NCI-H510A treated with DMSO at 0.1 percent for 48 hours (cell line): ENCODE measurements at regions not wholly inside any gene's neighbourhood (a gene's known extent, or its start where the extent isn't known, plus 50 kb on each side); places are given as distances from the start of the nearest gene placed in this dataset.

Experiments used
- DNase-seq: peaks from one replicate; lab custom pipeline; 2025; lab: John Stamatoyannopoulos, UW

DNA sequence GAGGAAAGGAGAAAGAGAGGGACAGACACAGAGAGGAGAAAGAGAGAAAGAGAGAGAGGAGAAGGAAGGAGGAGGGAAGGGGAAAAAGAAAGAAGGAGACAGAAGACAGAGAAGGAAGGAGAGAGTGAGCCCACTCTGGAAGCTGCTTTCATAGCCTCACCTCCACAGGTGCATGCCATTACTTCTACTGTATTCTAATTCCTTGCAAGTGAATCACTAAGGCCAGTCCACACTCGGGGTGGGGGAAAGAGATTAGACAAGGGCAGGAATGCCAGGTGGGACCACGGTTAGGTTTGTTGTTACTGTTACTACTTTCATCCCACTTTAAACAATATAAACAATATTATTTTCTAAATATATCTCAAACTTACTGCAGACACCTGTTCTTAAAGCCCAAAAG is 684.5 kb upstream of the ARGLU1 start:
- DNase-seq, result no peak

- DNase-seq, result no peak
These were observed 684.1 kb upstream of the ARGLU1 start for GRCh38 chr13:107252021-107252420.

DNA sequence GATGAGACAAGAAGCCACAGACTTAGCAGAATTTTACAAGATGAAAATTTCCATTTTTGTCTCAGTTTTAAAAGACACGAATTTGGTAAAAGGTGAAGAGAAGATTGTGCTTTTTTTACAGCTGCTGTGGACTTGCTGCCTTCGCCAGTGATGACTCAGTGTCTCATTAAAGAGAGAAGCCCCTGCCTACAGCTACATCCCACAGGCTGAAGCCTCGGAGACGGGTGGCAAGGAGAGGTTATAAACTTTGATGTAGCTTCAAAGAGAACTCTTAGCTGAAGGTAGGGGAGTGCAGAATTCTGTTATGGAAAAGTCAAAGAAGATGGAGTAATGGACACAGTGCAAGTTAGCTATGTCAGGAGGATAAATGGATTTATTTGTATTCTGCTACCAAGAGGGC is 683.4 kb upstream of the ARGLU1 start:
- DNase-seq, result no peak

GRCh38 chr13:107250628-107251027 is 682.7 kb upstream of the ARGLU1 start:
- DNase-seq, result no peak

DNA sequence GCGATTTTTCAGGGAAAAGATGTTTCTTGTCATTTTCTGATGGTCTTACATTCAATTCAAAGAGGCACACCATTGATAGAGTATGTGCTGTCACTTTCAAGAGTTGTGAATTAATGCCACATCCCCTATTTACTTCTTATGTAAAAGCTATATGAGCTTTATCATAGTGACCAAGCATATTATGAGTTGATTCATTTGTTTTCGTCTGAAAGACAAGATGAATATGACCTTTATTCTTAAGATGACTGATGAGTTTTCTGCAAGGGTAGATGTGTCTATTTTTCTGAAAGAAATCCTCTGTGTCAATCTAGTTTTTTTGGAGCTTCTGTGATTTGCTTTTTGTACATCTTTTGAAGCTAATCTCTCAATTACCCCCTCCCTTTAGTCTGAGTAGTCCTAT is 676.3 kb upstream of the ARGLU1 start:
- DNase-seq, result no peak

DNA sequence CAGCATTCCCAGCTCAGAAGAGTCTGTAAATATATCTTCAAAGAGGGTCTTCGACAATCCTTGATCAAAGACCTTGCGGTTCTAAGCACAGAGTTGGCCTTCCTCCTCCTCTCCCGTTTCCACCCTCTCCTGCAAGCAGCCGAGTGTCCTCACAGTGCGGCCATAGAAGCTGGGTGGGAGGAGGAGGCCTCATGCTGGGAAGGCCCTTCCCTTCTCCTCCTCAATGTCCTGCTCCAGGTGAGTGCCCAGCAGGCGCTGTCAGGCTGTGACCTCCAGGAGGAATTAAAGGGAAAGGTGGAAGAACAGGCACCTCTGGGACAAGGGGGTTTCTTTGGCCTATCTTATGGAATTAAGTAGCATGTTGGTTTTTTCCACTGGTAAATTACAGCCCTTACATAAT is 674.2 kb upstream of the ARGLU1 start:
- DNase-seq, result no peak

DNA sequence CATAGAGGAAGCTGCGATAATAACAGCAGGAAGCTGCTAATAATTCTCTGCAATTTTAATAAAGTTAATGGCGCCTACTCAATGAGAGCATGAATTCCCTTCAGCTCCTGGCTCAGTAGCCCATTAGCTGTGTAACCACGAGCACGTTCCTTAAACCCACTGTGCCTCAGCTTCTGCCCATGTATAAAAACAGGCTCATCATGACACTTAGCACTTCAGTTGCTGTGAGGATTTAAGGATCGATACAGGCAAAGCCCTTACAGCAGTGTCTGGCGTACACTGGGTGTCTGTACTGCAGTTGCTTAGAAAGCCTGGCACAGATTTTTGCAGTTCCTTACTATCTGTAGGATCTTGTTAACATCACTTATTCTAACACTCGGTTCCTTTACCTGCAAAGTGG is 673.4 kb upstream of the ARGLU1 start:
- DNase-seq, result no peak

DNA sequence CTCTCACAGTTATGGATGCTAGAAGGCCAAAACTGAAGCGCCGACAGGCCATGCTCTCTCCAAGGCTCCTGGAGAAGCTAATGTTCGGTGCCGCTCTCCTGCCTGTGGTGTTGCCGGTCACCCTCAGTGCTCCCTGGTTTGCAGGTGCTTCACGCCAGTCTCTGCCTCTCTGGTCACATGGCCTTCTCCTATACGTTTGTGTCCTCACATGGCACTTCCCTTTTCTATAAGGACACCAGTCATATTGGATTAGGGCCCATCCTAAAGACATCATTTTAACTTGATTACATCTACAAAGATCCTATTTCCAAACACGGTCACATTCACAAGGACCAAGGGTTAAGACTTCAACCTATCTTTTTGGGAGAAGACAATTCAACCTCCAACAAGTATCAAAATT is 671.3 kb upstream of the ARGLU1 start:
- DNase-seq, result no peak

DNA sequence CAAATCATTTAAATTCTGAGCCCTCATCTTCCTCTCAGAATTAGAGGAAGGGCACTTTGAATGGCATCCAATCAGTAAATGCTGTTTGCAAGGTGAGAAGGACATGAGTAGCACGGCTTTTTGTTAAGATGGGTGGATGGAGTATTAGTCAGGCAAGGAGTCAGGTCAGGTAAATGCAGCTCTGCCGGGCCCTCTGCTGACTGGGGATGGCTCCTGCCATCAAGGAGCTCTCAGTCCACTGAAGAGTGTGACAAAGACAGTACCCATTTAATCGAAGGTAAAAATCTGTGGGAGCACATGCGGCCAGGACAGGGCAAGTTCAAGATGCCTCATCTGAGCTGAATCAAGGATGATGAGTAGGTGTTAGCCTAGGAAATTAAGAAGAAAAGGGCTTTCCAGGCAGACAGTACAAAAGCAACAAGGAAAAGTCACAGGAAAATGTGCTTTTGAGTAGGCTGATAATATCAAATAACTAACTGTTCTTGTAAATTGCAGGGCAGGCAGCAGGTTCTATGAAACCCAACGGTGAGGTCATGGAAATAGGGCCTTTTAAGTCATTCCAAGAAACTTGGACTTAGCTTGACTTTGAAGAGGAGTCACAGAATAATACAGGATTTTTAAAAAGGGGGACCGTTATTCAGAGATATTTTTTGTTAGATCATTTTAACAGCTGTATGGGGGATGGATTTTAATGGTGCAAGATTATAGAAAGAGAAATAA is 670.5 kb upstream of the ARGLU1 start:
- DNase-seq, result no peak

DNA sequence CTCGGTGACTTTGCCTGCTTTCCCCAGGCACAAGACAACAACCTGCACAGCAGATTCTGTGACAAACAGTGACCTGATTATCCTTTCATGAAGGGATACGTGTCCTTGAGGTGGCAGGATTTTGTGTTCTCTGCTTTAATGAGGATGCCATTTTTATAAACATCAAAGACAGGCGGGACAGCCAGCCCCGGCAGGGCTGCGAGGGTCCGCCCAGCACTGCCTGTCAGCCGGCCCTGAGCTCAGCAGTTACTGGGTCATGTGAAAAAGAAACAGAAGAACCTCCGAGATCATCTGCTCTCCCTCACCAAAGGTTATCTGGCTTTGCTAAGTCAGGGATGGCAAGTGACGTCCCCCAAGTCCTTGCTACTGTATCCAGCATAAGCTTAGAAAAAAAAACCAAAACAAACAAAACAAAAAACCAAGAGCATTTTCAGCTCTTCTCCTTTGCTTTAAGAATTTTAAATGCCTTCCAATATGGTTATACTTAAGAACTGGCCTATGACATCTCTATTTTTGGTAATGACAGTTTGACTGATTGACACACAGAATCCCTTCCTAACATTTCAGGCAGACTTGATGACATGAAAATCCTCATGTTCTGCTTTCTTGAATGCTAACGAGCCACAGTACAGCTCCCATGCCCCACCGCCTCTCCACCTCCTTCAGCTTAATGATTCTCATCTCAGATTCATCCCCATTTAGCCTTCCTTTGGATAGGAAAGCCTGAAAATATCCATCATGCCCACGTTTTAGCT is 666.6 kb upstream of the ARGLU1 start:
- no peak for DNase-seq

- no peak for DNase-seq
These were observed 665.6 kb upstream of the ARGLU1 start for GRCh38 chr13:107233541-107233940.

GRCh38 chr13:107231944-107232343 is 664.0 kb upstream of the ARGLU1 start:
- DNase-seq, result peak; percentile 24

DNA sequence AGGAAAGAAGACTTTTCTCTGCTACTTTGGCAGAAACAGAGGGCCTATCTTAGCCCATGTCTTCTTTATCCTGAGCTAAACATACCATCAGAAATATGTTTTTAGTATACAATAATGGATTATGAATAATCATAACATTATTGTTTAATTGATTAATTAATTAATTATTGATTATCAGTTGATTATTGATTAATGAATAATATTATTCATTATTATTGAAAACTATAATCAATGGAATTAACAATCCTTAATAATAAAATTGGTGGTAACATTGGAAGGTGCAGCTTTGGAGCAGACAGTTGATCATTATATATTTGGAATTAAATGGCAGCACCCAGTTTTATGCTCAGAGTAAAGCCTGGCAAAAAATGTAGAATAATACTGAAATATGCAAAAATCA is 655.9 kb upstream of the ARGLU1 start:
- no peak for DNase-seq

GRCh38 chr13:107222597-107222996 is 654.7 kb upstream of the ARGLU1 start:
- no peak for DNase-seq

DNA sequence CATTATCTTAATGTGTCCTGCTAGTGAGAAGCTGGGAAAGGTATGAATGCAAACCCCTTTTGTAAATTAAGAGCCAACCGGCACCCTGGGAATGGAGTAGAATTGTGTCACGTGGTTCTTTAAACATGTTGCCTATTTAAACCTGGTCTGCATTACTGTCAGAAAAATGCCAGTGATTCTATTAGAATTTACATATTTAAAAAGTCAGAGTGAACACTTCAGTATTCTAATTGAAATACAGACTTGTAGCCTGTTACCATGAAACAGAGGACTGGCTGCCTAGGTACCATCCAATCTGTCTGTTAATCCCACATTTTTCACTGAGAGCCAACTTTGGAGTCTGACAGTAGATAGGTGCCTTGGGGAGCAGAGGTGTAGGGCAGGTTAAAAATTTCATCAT is 652.3 kb upstream of the ARGLU1 start:
- DNase-seq, result no peak

DNA sequence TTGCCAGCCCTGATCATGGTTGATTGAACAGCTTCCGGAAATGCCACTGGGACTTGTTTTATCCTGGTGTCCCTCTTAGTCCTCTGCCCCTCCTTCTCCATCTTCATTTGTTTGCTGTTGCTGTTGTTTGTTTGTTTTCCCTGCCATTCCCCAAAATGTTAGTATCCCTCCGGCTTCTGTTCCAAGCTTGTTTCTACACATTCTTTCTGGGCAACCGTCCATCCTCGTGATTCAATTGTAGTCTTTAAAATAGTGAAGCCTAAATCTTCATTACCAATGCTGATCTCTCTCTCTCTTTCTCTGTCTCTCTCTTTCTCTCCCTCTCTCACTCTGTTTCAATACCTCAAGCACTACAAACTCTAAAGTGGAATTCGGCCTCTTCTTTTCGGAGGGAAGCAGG is 649.3 kb upstream of the ARGLU1 start:
- peak; percentile 52 for DNase-seq

- no peak for DNase-seq
These were observed 648.3 kb upstream of the ARGLU1 start for GRCh38 chr13:107216046-107216755.

GRCh38 chr13:107211073-107211472 is 643.1 kb upstream of the ARGLU1 start:
- DNase-seq, result peak; percentile 99

DNA sequence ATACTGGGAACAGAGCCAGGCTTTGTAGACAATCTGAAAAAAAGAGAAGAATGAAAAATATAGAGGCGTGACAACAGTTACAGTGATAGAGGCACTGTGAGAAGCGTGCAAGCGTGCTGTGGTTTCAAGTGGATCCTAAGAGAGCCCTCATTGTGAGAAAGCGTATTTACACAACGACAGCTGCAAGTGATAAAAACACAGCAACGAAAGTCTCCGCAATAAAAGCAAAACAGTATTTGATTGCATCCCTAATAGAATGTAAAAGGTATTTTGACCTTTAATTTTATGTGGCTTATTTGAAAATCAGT is 642.7 kb upstream of the ARGLU1 start:
- peak; percentile 99 for DNase-seq

GRCh38 chr13:107209824-107210722 is 642.1 kb upstream of the ARGLU1 start:
- DNase-seq, result no peak

DNA sequence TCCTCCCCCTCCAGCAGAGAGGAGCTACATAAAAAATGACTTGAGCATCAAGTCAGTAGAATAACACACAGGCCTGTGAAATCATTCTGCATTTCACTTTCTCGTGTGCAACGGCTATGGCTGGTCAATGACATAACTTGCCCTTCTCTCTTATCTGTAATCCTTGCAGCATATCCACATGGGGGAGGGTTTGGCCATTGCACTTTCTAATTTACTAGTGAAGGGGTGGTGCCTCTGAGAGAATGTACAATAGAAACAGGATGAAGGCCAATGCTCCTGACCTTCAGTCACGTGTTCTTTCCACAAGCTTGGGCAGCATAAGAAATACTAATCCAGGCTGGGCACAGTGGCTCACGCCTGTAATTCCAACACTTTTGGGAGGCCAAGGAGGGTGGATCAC is 641.0 kb upstream of the ARGLU1 start:
- DNase-seq, result no peak
